G401 (cell line): ENCODE measurements at regions not wholly inside any gene's neighbourhood (a gene's known extent, or its start where the extent isn't known, plus 50 kb on each side); places are given as distances from the start of the nearest gene placed in this dataset.
"Not testable (repeated sequence)": the region's sequence is repeated elsewhere in the genome, so short reads cannot be mapped to it uniquely, and the experiment has no call there.

Experiments
- DNase-seq: peaks from one replicate; pipeline ENCODE4 v3.0.0-alpha.2; 2015; ENCODE audit warnings: low spot score
- in situ Hi-C: cut with HindIII; loops from 2 replicates; pipeline ENCODE4 v1.10.0; 2016; ENCODE audit warnings: low sequenced_read_pairs, mixed read lengths

DNA sequence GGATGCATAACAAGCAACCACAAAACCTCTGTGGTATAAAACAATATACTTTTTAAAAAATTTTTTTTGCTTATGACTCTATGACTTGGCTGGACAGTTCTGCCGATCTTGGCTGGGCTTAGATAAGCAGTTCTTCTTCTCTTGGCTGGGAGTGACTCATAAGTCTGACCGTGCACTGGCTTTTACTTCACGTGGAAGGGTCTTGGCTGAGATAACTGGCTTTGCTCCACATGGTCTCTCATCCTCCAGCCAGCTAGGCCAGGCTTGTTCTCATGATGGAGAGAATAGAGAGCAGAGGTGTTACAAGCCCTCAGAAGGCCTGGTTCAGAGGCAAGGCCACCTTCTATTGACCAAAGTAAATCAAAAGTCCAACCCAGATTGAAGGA lies 178.9 kb upstream of the SERPINE2 start:
- DNase-seq = no peak
- in situ Hi-C loops = no loop called here

- DNase-seq = no peak
- in situ Hi-C loops = no loop called here
These were observed 178.3 kb upstream of the SERPINE2 start for GRCh38 chr2:224217233-224217961.

DNA sequence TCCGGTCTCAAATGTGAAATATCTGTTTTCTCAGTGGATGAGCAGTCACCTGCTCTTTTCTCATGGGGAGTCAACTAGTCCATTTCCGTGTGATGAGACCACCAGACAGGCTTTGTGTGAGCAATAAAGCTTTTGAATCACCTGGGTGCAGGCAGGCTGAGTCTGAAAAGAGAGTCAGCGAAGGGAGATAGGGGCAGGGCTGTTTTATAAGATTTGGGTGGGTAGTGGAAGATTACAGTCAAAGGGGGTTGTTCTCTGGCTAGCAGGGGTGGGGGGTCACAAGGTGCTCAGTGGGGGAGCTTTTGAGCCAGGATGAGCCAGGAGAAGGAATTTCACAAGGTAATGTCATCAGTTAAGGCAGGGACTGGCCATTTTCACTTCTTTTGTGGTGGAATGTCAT lies 176.5 kb upstream of the SERPINE2 start:
- DNase-seq, in situ Hi-C loops: not testable (repeated sequence)

DNA sequence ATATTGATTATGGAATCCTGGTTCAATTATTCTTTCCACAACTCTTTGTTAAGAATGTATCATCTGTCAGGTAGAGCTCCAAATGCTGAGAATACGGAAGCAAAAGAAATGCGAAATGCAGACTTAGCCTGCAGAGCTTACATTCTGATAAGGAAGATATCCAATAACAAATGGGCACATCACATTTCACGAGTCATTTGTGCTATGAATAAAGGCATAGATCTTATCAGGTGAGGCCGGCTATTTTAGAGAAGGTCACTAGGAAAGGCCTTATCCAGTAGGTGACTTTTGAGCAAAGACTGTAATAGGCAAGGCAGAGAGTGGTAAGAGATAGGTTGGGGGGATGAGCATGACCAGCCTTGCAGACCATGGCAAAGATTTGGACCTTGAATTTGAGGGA lies 174.3 kb upstream of the SERPINE2 start:
- no peak for DNase-seq
- in situ Hi-C loops = no loop called here

DNA sequence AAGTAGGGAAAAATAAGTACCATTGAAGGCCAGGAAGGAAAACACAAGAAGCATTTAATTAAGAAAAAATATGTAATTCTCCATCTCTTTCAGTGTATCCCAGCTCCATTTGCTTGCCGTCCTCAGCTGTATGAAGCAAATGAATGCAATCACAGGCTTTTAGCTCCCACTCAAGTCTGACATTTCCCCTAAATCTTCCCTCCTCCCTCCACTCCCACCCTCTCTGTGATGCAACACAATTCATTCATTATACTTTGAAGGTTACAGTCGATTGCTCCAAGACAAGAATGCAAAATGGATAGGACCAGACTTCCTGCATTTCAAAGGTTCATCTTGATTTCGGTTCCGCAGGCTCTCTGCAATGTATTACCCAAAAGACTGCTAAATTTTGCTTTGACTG lies 172.7 kb upstream of the SERPINE2 start:
- in situ Hi-C loops = no loop called here
- no peak for DNase-seq

GRCh38 chr2:224211181-224211480 lies 172.0 kb upstream of the SERPINE2 start:
- no peak for DNase-seq
- in situ Hi-C loops = no loop called here

DNA sequence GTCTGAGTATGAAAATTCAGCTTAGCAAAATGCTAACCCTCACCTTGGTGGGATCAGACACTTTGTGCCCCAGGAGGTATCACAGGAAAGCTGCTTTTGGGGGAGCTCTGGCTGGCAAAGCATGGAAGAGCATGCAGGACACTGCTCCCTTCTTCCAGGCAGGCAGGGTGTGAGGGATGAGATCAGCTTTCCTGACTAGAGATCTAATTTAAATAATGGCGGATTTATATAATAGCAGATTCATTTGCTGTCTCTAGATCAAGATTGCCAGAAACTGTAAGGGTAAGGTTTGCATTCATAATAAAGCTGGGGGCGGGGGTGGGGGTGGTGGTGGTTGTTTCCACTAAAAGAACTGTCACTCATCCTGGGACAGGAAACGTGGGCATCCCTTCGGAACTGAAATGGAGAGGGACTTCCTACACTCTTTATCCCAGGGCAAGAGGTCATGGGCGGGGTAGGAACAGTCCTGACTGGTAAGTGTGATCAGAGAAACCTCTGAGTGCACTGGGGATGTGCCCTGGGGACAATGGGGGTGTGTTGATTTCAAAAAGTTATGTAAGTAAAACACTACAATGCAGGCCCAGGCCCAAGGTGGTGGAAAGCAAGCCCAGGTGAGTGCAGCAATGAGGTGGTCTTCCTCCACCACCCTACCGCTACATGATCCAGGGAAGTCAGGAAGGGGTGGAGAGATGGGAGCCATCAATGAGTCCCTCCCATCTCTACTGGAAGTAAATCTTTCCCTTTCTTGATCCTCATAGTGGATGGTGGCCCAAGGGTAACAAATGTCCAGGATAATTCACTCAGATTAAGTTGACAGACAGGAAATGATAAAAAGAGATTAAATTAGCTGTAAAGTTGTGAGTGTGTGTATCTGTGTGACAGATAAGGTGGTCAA lies 171.4 kb upstream of the SERPINE2 start:
- in situ Hi-C loops = no loop called here
- no peak for DNase-seq

- DNase-seq = no peak
- in situ Hi-C loops = no loop called here
These were observed 170.6 kb upstream of the SERPINE2 start for GRCh38 chr2:224209555-224210285.

GRCh38 chr2:224208443-224208842 lies 169.4 kb upstream of the SERPINE2 start:
- in situ Hi-C loops = no loop called here
- DNase-seq = no peak

DNA sequence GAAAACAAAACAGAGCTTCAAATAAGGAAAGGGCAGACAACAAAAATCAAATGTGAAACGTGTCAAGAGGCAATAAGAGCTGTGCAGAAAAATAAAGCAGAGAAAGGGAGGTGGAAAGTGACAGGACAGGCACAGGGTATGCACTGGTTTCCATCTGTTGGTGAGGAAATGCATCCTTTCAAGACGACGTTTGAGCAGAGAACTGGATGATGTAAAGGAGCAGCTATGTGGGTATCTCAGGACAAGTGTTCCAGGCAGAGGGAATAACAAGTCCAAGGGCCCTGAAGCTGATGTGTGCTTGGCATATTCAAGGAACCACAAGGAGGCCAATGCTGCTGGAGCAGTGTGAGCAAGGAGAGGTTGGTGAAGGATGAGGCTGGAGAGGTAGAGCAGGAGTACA lies 168.9 kb upstream of the SERPINE2 start:
- in situ Hi-C loops = no loop called here
- no peak for DNase-seq

DNA sequence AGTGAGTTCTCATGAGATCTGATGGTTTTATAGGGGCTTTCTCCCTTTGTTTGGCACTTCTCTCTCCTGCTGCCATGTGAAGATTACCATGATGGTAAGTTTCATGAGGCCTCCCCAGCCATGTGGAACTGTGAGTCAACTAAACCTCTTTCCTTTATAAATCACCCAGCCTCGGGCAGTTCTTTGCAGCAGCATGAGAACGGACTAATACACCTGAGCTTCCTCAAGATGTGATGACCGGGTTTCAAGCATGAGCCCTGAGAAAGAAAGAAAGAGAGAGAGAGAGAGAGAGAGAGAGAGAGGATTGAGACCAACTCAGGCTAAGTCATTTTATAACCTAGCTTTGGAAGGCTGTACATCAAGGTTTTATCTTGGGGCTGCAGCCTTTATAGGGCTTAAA lies 167.7 kb upstream of the SERPINE2 start:
- in situ Hi-C loops = no loop called here
- no peak for DNase-seq

DNA sequence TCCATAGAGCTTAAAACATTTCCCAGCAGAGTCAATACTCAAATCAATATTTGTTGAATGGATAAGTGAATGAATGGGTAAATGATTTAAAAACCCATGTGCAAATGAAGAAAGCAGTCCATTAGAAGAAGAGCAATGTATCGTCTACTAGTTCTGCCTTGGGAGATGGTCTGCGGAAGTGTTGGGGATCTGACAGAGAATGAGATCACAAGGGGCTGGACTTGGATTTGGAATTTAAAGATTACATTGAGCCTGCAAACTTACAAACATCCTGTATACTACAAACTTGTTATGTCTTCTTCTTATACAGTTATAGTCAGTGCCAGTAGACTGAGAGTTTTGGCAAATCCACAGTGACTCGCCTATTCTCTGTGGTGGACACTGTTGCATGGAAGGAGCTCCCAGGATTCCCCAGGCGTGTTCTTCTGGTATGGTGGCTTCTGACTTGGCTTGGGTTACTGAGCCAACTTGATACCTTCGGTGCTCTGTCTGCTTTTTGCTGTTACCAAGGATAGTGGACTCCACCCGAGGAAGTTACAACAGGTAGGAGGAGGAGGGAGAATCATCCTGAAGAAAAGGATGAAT lies 163.3 kb upstream of the SERPINE2 start:
- in situ Hi-C loops = no loop called here
- DNase-seq = no peak

DNA sequence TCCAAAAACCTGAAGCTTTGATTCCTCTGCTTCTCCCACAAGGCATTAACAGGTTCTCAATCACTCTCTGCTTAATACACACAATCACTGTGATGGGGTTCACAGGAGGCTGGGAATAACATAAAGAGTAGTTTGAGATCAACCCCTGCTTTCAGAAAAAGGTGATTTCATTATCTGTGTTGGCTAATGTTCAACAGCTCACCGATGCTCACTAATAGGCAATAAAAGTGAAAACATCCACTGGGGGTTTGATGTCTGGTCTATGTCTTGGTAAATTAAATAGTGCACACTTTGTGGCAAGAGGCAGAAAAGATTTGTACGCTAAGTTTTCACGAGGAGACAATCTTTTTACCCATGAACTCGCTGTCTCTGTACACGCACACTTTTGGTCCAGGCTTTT lies 159.3 kb upstream of the SERPINE2 start:
- in situ Hi-C loops = no loop called here
- no peak for DNase-seq

DNA sequence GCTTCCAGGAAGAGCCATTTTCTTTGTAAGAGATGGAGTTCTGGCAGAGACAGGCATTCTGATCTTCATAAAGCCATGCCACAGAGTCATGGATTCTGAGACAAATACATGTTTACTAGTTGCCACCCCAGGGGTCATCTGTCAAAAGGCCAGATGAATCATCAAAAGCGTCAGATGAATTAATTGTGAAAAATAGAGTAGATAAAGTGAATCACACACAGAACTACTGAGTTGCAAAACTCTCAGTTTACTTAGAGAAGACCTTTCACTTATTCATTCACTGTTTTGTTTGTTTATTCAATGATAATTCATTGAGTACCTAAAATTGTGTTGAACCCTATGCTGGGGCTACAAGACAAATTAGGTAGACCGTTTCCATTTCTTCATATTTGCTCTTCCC lies 157.7 kb upstream of the SERPINE2 start:
- no peak for DNase-seq
- in situ Hi-C loops = no loop called here

- DNase-seq = peak; percentile 19
- in situ Hi-C loops = no loop called here
These were observed 157.0 kb upstream of the SERPINE2 start for GRCh38 chr2:224195925-224196571.

- no peak for DNase-seq
- in situ Hi-C loops = no loop called here
These were observed 155.1 kb upstream of the SERPINE2 start for GRCh38 chr2:224194161-224194560.

GRCh38 chr2:224191465-224191864 lies 152.4 kb upstream of the SERPINE2 start:
- DNase-seq = no peak
- in situ Hi-C loops = no loop called here

DNA sequence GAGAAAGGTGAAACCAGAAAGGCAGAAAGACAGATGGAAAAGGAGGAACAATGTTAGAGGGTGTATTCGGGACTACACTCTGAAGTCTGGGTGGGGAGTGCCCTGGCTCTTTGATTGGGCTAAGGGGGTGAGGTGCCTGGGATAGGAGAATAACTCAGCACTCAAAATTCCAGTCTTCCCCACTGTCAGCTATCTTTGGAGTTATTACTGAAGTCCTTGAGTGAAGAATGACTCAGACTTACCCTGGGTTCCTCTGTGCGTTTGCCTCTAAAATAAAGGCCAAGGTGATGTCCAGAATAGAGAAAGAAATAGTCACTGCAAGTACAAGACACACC lies 151.8 kb upstream of the SERPINE2 start:
- in situ Hi-C loops = no loop called here
- no peak for DNase-seq

DNA sequence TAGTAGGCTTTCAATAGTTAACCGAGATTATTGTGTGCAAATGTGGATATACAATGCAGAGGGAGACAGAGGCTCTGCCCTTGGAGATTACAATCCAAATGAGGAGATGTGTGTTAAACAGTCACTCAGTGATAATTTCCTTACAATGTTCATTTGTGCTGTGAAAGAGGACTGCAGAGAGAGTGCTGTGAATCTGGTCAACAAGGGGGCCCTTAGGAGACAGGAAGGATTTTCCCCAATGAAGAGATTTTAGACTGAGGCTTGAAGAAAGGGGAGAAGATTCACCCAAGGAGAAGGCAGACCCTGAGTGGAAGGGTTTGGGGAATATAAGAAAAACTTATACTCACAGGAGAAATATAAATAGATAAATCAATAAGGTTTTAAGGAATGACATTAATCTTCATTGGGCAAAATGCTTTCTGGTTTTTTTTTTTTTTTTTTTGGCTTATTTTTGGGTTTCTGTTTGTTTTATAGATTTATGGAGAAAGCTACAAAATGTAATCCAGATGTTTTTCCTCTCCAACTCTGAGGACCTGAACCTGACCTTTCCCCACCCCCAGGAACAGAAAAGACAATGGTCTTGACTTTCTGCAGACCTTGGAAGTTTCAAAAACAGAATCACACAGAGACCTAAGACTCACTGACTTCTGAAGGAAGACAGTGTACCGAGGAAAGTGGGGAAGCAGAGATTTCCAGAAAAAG lies 151.3 kb upstream of the SERPINE2 start:
- DNase-seq = no peak

More for the DNA sequence above, 151.3 kb upstream of the SERPINE2 start:
- in situ Hi-C loops = no loop called here
